Upper lobe of left lung (tissue), 4 donors: ENCODE measurements at regions not wholly inside any gene's neighbourhood (a gene's known extent, or its start where the extent isn't known, plus 50 kb on each side); places are given as distances from the start of the nearest gene placed in this dataset.

Source experiments
- POLR2A ChIP-seq, 4 donors: fragments of 450-650 bp; IDR thresholded peaks; one replicate each; pipeline ENCODE4 v1.5.1; 2016 to 2017; ENCODE audit warnings: antibody characterized with exemption in 4 of 4, mild to moderate bottlenecking in 2 of 4
- TF ChIP-seq, protein P1 (sequence below), 6 experiments: fragments of 450-650 bp in 4 of 6; fragments of 200-600 bp in 2 of 6; sonication (generic) in 2 of 6; IDR thresholded peaks; one replicate each; pipeline ENCODE4 v1.5.1; 2016 to 2019; ENCODE audit warnings: antibody characterized with exemption in 6 of 6

DNA sequence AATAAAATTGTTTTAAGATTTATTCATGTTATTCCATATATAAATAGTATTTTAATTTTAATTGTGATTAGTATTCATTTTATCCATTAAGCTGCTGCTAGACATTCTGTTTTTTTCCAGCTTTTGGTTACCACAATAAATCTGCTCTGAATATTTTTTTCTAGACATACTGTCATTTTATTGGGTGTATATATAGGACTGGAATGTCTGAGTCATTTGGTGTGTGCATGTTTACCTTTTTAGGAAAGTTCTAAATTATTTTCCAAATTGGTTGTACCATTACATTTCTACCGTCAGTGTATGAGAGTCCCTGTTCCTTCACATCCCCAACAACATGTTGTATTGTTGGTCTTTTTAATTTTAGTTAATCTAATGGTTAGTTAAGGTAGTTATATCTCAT is 1138.1 kb downstream of the REEP3 start:
- no peak for TF ChIP-seq POLR2A (IDR thresholded peaks at IDR 0.05)
- TF ChIP-seq, protein P1, sequence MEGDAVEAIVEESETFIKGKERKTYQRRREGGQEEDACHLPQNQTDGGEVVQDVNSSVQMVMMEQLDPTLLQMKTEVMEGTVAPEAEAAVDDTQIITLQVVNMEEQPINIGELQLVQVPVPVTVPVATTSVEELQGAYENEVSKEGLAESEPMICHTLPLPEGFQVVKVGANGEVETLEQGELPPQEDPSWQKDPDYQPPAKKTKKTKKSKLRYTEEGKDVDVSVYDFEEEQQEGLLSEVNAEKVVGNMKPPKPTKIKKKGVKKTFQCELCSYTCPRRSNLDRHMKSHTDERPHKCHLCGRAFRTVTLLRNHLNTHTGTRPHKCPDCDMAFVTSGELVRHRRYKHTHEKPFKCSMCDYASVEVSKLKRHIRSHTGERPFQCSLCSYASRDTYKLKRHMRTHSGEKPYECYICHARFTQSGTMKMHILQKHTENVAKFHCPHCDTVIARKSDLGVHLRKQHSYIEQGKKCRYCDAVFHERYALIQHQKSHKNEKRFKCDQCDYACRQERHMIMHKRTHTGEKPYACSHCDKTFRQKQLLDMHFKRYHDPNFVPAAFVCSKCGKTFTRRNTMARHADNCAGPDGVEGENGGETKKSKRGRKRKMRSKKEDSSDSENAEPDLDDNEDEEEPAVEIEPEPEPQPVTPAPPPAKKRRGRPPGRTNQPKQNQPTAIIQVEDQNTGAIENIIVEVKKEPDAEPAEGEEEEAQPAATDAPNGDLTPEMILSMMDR (IDR thresholded peaks at IDR 0.05), result no peak
